ENCODE measurements at regions not wholly inside any gene's neighbourhood (a gene's known extent, or its start where the extent isn't known, plus 50 kb on each side); places are given as distances from the start of the nearest gene placed in this dataset.

GRCh38 chr6:164151161-164152120, 736.9 kb downstream of the QKI start:
- TF ChIP-seq POLR2A (IDR thresholded peaks at IDR 0.05), result no peak
- TF ChIP-seq, protein P1, sequence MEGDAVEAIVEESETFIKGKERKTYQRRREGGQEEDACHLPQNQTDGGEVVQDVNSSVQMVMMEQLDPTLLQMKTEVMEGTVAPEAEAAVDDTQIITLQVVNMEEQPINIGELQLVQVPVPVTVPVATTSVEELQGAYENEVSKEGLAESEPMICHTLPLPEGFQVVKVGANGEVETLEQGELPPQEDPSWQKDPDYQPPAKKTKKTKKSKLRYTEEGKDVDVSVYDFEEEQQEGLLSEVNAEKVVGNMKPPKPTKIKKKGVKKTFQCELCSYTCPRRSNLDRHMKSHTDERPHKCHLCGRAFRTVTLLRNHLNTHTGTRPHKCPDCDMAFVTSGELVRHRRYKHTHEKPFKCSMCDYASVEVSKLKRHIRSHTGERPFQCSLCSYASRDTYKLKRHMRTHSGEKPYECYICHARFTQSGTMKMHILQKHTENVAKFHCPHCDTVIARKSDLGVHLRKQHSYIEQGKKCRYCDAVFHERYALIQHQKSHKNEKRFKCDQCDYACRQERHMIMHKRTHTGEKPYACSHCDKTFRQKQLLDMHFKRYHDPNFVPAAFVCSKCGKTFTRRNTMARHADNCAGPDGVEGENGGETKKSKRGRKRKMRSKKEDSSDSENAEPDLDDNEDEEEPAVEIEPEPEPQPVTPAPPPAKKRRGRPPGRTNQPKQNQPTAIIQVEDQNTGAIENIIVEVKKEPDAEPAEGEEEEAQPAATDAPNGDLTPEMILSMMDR (IDR thresholded peaks at IDR 0.05), result no peak
